Endothelial cell of umbilical vein (primary cell): ENCODE measurements at regions not wholly inside any gene's neighbourhood (a gene's known extent, or its start where the extent isn't known, plus 50 kb on each side); places are given as distances from the start of the nearest gene placed in this dataset.

Experiments
- CTCF ChIP-seq, 2 donors: IDR thresholded peaks; 1 replicate in 1 of 2; 2 replicates in 1 of 2; pipeline ENCODE4 v1.5.1; 2011; ENCODE audit warnings: low read length in 2 of 2, mild to moderate bottlenecking in 2 of 2, moderate library complexity in 2 of 2, control low read depth in 1 of 2, inconsistent platforms in 1 of 2, low read depth in 1 of 2; ENCODE audit not compliant: insufficient read depth in 1 of 2; ENCODE audit errors: extremely low read depth in 1 of 2
- POLR2A ChIP-seq: IDR thresholded peaks from 2 replicates; pipeline ENCODE4 v1.6.1; 2012; ENCODE audit warnings: low read depth, mild to moderate bottlenecking, control low read depth, low read length

- no peak for TF ChIP-seq CTCF (IDR thresholded peaks at IDR 0.05; ENCODE audit: extremely low read depth in 1 of 2, insufficient read depth in 1 of 2, low read depth in 1 of 2, low read length in 2 of 2)
- no peak for TF ChIP-seq POLR2A
Observed at GRCh38 chr11:87572881-87573280, 535.1 kb downstream of the TMEM135 start.
